HG03103 (cell line): ENCODE measurements at regions not wholly inside any gene's neighbourhood (a gene's known extent, or its start where the extent isn't known, plus 50 kb on each side); places are given as distances from the start of the nearest gene placed in this dataset.

Experiments
- ATAC-seq: cut with Tn5 transposase; IDR thresholded peaks from one replicate; pipeline ENCODE4 v1.9.1; 2021; ENCODE audit warnings: low read depth; ENCODE audit not compliant: unreplicated experiment

- no peak for ATAC-seq
Observed at GRCh38 chr12:34340534-34341361, 318.5 kb downstream of the ALG10 start.

GRCh38 chr12:34341362-34341733 is 319.1 kb downstream of the ALG10 start:
- ATAC-seq, result no peak

GRCh38 chr12:34342048-34342447 is 319.8 kb downstream of the ALG10 start:
- ATAC-seq, result no peak

GRCh38 chr12:34343345-34343744 is 321.0 kb downstream of the ALG10 start:
- no peak for ATAC-seq

- no peak for ATAC-seq
Observed at GRCh38 chr12:34343766-34344165, 321.5 kb downstream of the ALG10 start.

- no peak for ATAC-seq
Observed at GRCh38 chr12:34344851-34345522, 322.7 kb downstream of the ALG10 start.

GRCh38 chr12:34345801-34346200 is 323.5 kb downstream of the ALG10 start:
- ATAC-seq, result no peak

GRCh38 chr12:34346372-34347034 is 324.2 kb downstream of the ALG10 start:
- ATAC-seq, result no peak

- ATAC-seq, result no peak
Observed at GRCh38 chr12:34347367-34347766, 325.1 kb downstream of the ALG10 start.

- ATAC-seq, result no peak
Observed at GRCh38 chr12:34348064-34348463, 325.8 kb downstream of the ALG10 start.

- no peak for ATAC-seq
Observed at GRCh38 chr12:34348836-34349672, 326.8 kb downstream of the ALG10 start.

- ATAC-seq, result no peak
Observed at GRCh38 chr12:34349673-34349961, 327.3 kb downstream of the ALG10 start.

- ATAC-seq, result no peak
Observed at GRCh38 chr12:34350092-34351041, 328.1 kb downstream of the ALG10 start.

- ATAC-seq, result no peak
Observed at GRCh38 chr12:34352098-34352497, 329.8 kb downstream of the ALG10 start.

- no peak for ATAC-seq
Observed at GRCh38 chr12:34354239-34355200, 332.2 kb downstream of the ALG10 start.

- no peak for ATAC-seq
Observed at GRCh38 chr12:34356233-34356987, 334.1 kb downstream of the ALG10 start.

- ATAC-seq, result no peak
Observed at GRCh38 chr12:34357791-34358190, 335.5 kb downstream of the ALG10 start.

GRCh38 chr12:34358198-34358597 is 335.9 kb downstream of the ALG10 start:
- ATAC-seq, result no peak
